Pons (tissue), 1 donor: ENCODE measurements at regions not wholly inside any gene's neighbourhood (a gene's known extent, or its start where the extent isn't known, plus 50 kb on each side); places are given as distances from the start of the nearest gene placed in this dataset.

Source experiments
- DNase-seq: peaks from one replicate; pipeline ENCODE4 v3.0.0-alpha.2; 2016; ENCODE audit warnings: low spot score

DNA sequence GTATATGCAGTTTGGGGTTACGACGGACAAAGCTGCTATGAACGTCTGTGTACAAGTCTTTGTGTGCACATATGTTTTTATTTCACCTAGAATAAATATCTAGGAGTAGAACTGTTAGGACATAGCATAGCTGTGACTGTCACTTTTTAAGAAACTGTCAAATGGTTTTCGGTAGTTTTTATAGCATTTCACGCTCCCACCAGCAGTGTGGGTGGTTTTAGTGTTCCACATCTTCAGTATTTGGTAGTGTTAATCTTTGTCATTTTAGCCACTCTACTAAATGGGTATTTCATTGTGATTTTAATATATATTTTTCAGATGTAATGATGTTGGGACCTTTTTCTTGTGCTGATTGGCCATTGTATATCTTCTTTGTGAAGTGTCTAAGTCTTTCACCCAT lies 109.1 kb upstream of the BCAT1 start:
- DNase-seq, result no peak

DNA sequence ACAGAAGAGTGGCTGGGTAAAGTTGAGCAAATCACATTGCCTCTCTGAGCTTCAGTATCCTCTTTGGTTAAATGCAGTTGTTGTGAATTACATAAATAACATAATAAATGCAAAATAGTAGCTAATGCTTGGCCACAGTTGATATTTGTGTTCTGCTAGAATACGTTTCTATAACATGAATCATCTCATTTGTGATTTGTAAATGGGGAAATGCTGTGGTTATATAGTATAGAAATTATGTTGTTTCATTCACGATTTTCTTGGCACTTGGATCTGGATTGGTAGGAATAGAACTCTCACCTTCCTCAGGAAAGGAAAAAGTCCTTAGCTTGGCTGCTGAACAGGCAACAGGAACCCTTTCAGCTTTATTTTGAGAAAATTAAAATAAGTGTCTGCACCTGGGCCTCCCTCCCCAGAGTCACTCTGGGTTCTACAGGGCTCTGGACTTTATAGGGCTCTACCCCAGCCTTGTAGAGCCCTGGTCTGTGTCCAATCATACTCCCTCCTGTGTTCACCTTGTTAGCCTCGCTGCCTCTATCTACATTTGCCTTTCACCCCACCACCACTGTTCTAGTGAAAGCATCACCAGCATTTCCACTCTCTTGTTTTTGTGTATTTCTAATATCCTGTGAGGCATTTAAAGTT lies 107.7 kb upstream of the BCAT1 start:
- no peak for DNase-seq

DNA sequence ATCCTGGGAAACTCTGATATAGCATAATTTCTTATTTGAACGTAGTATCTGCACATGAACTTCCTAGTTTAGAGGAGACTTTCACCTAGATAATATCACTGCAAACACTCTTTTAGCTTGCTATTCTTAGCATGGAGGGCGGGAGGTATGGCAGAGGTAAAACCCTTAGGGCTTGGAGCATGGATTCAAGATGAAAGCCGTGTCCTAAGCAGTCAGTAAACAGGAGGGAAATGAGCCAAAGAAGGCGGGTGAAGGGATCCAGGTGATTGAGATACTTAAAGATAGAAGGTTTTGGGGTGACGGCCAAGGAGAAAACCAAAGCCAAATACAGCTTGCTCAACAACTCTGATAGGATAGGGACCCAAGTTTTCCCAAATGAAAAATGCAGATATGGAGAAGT lies 107.1 kb upstream of the BCAT1 start:
- peak; percentile 19 for DNase-seq

DNA sequence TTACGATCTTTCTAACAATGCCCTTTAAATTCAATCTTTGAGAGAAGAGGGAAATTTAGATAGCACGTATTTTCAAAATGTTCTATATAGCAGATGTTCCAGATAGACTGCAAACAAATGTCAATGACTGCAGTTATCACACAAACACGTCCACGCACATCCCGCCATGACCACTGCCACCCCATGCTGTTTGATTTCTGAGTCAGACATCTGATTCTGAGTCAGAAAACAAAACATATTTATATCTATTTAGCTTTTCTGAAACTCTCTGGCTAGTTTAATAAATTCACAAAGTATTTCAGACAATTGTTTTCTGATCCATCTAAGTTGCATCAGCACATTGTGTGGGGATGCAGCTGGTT lies 105.9 kb upstream of the BCAT1 start:
- no peak for DNase-seq

DNA sequence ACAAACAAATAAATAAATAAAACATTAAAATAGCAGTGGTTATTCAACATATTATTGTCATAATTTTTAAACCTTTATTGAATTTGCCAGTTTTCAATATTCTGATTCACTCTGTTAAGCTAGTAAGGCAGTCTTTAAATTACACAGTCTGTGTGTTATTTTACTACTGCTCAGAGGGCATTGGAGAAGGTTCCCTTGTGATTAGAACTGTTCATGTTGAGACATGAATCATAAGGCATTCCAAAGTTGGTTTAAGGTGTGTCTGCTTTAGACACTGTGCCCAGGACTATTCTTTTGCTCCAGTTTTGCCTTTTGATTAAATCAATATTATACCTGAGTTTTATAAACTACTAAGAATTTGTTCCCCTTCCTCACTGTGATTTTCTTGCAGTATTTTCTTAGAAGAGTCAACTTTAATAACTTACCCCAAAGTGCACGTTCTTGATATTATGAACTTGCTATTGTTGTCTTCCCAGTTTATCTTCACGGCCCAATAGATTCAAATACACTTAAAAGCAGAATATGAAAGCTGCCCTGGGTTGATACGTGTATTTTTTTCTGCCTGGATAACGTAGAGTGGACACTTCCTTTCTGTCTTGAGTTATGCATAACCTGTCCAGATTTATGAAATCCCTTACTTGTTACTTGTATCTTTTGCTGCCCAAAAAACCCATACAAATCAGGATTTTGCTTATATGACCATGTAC lies 105.3 kb upstream of the BCAT1 start:
- DNase-seq, result peak; percentile 21

DNA sequence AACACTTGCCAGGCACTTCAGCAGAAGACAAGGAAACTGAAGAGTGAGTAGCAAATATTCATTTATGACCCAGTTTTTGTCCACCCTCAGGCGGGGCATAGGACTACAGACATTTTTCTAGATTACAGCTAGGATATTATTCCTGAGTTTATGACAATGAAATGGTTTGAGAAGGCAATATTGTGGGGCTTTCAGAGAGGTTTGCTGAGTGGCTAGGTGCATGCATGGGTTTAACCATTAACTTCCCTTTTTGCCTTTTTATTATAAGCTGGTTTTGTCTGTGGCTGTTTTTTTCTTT lies 104.0 kb upstream of the BCAT1 start:
- no peak for DNase-seq

DNA sequence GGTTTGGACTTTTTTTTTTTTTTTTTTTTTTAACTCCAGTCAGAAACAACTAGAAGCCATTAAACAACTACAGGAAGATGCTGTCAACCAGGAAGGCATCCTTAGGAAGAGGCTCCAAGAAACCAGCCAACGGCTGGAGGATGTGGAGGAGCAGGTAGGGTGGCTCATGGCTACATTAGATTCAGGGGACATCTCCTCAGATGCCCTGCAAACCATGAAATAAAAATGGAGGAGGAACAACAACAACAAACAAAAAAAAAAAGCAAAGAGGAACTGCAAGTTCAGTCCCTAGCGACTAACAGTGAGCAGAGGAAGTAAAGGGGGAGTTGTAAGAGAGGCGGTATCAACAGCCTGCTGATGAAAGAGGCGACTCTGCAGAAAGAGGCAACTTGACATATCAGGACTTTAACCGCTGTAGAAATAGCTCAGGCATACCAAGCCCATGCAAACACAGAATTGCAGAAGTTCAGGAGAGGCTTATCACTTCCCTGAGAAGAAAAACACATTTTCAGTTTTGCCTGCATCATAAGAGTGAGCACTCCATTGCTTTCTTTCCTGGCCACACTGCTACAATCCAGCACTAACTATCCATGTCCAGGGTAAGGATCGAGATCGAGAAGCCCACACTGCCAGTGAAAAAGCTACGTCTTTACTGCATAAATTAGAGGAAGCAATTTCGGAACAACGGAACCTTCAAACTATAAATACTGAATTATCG lies 103.5 kb upstream of the BCAT1 start:
- DNase-seq, result peak; percentile 87

DNA sequence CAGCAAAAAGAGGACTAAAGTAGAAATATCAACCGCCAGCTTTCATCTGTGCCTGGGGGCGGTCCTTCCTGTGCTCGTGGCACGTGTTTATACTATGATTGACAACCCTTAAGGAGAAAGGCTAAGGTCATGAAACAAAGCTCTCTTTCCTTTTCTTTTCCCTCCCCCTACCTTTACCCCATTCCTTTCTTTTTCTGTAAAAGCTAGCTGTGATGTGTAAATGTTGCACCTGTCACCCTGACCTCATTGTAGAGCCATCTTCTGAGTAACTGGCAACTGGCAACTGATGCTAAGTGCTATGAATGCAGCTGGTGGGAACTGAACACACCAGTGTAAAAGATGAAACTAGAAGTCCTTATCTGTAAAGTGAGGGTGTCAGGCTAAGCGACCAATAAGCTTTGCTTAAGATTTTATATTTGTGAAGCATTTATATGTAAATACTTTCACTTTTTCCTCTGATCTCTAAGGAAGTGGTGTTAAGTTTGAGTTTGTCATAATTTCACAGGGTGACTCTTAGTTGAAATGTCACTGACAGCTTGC lies 102.8 kb upstream of the BCAT1 start:
- peak; percentile 22 for DNase-seq

DNA sequence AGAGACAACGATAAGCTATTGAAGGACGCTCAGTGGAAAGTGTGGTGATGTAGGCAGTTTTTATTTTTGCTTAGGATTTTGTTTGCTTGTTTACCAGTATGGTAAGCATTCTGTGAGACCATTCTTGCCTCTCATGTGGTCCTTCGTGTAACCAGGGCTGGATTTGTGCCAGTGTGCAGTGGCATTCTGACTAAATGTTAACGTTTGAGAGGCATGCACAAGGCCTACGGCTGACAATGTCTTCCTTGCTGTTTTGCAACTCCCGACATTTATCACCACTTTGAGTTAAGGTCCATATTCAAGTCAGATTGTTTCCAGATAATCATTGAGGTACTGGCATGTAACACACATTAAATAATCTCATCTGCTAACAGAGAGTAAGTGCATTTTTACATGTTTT lies 102.3 kb upstream of the BCAT1 start:
- no peak for DNase-seq

DNA sequence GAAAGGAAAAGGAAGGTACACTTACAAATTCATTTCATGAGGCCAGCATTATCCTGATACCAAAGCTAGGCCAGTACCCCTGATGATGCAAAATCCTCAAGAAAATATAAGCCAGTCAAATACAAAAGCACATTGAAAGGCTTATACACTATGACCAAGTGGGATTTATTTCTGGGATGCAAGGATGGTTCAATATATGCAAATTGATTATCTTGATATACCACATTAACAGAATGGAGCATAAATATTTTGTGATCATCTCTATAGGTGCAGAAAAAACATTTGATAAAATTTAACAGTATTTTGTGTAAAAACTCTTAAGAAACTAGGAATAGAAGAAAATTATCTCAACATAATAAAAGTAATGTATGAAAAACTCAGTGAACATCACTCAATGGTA lies 97.0 kb upstream of the BCAT1 start:
- no peak for DNase-seq

DNA sequence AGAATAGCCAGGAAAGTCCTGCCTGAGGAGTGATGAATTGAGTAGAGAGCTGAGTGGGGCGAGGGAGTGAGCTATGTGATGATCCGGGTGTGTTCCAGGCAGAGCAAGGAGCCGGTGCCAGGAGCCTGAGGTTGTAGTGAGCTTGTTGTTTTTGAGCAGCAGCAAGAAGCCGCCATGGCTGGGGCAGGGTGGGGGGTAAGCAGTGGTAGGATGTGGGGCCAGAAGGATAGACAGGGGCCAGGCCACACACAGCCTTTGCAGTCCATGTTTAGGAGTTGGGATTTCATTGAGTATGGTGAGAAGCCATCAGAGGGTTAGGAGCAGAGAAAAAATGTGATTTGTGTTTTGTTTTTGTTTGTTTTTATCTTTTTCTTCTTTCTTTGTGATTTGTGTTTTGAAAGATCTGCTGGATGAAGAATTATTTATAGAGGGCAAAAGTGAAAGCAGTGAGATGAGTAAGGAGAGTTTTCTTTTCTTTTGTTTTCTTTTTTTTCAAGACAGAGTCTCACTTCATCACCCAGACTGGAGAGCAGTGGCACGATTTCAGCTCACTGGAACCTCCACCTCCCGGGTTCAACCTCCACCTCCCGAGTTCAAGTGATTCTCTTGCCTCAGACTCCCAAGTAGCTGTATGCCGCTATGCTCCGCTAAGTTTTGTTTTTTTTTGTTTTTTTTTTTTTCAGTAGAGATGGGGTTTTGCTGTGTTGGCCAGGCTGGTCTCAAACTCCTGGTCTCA lies 92.3 kb upstream of the BCAT1 start:
- no peak for DNase-seq

DNA sequence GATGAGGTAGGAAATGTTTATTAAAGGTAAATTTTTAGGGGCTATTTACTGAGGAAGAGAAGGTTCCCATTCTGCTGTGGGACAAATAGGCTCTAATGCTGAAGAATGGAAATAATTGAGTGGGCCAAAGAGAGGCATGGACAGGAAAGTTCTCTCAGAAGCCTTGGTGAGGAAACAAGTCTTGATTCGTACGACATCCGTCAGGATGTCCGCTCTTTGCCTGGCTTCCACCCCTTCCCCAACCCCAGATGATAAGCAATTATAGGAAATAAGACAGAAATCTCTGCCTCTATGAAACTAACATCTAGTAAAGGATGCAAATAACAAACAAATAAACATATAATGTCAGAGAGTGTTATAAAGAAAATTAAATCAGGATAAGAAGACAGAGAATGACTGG lies 91.7 kb upstream of the BCAT1 start:
- DNase-seq, result no peak

DNA sequence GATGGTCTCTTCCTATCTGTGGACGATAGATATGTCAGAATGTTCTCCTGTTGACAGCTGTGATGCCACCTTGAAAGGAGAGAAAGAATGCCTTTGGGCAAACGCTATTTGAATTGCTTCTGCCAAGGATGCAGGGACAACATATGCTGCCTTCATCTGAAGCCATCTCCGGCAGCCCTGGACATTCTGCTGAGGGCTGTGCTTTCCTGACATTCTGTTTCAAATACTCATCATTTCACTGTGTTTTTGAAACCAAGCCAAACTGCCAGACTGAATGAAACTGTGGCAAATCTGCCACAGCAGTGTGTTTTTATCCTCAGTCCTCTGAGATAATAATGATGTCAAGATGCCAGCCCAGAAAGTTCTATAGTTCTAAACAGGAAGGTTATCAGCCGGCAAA lies 85.8 kb upstream of the BCAT1 start:
- peak; percentile 25 for DNase-seq

DNA sequence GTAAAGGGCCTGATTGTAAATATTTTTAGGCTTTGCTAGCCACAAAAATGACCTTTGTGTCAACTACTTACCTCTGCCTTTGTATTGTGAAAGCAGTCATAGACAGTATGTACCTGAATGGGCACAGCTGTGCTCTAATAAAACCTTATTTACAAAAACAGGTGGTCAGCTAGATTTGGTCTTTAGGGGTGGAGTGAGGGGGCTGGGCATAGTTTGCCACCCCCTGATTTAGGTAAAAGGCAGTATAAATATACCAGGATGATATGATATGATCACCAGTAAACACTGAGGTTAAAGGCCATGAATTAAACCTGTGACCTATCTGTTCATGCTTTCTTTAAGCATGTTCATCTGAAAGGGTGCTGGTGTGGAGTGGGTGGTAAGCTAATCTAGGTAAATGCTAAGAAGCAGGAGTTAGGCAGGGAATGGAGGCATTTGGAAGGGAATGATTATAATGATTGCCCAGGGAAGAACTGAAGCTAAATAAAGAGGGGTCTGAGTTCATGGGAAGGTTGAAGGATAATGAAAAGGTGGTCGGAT lies 77.1 kb upstream of the BCAT1 start:
- no peak for DNase-seq

DNA sequence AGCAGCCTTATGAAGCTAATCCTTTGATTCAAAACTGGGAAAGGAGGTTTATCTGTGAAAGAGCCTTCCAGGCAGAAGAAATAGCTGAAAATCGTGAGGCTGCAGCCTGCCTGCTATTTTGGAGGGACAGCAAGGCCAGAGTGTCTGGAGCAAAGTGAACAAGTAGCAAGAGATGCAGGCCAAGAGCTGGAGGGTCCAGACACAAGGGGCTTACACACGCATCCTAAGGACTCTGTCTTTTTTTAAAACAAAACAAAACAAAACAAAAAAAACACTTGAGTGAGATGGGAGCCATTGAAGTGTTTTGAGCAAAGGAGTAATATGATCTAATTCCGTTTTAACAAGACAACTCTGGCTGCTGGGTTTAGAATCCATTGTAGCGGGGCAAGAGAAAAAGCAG lies 76.4 kb upstream of the BCAT1 start:
- no peak for DNase-seq

DNA sequence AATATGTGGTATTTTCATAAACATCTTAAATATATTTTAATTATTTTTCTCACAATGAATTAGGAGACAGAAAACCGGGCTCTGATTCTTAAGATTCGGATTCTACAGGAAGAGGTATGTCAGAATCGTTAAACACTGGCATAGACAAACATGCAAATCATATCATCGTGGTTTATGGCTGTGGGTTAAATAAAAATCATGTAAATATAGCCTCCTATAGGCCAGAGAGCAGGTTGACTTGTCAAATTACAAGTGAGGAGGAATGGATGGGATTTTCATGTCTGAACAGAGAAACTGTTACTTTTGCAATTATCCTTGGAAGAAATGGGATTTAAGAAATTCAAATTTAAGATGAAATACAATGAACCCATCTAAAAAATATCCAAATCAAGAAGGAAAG lies 74.9 kb upstream of the BCAT1 start:
- DNase-seq, result no peak

DNA sequence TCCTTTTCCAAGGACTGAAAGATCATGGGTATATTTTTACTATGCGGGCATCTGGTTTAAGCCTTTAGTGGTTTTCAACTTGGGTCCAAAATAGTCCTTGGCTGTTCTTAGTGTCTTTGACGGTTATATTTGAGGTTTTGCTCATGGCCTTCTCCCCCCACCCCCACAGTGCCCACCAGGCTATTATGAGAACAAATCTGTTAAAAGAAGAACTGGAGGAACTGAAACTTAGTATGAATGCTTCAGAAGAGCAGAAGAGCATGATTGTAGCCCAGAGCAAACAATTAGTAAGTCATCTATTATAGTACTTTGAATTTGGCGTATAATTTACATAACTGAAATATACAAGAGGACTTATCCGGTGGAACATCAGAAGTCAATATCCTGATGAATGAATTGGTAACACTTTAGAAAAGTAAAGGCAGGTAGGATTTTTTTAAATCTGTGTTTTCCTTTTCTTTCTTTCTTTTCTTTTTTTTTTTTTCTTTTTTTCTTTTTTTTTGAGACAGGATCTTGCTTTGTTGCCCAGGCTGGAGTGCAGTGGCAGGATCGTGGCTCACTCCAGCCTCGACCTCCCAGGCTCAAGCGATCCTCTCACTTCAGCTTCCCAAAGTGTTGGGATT lies 71.8 kb upstream of the BCAT1 start:
- peak; percentile 22 for DNase-seq

DNA sequence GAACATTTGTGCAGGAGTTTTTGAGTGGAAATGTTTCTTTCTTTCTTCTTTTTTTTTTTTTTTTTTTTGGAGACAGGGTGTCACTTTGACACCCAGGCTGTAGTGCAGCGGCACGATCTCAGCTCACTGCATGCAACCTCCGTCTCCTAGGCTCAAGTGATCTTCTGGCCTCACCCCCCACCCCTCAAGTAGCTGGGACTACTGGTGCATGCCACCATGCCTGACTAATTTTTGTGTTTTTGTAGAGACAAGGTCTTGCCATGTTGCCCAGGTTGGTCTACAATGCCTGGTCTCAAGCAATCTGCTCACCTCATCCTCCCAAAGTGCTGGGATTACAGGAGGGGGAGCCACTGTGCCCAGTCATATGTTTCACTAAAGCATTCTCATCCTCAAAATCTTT lies 69.2 kb upstream of the BCAT1 start:
- no peak for DNase-seq

DNA sequence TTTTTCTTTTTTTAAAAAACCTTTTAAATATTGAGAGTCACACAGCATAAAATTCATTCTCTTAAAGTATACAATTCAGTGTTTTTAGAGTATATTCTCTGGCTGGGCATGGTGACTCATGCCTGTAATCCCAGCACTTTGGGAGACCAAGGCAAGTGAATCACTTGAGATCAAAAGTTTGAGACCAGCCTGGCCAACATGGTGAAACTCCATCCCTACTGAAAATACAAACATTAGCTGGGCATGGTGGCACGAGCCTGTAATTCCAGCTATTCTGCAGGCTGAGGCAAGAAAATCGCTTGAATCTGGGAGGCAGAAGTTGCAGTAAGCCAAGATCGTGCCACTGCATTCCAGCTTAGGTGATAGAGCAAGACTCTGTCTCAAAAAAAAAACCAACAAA lies 68.4 kb upstream of the BCAT1 start:
- no peak for DNase-seq

DNA sequence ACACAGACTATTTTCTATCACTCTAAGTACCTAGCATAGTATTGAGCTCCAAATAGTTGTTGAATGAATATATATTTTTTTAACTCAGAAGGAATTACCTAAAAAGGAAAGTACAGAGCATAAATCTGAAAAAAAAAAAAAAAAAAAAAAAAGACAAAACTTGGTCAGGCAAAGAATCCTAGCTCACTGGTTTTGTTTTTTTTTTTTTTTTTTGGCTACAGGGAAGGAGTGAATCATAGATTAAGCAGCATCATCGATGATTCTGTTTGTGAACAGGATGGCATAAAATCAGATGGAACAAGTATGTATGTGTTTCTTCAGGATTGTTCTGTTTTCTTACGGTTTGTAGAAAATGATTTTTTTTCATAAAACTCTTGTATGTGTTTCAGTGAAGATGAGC lies 66.1 kb upstream of the BCAT1 start:
- no peak for DNase-seq

DNA sequence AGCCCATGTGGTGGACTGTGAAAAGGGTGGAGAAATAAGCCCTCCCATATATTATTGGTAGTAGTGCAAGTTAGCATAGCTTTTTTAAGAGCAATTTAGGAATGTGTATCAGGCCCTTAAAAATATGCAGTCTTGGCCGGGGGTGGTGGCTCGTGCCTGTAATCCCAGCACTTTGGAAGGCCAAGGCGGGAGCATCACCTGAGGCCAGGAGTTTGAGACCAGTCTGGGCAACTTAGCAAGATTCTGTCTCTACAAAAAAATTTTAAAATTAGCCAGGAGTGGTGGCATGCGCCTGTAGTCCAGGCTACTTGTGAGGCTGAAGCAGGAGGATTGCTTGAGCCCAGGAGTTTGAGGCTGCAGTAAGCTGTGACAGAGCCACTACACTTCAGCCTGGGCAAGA lies 64.2 kb upstream of the BCAT1 start:
- no peak for DNase-seq

DNA sequence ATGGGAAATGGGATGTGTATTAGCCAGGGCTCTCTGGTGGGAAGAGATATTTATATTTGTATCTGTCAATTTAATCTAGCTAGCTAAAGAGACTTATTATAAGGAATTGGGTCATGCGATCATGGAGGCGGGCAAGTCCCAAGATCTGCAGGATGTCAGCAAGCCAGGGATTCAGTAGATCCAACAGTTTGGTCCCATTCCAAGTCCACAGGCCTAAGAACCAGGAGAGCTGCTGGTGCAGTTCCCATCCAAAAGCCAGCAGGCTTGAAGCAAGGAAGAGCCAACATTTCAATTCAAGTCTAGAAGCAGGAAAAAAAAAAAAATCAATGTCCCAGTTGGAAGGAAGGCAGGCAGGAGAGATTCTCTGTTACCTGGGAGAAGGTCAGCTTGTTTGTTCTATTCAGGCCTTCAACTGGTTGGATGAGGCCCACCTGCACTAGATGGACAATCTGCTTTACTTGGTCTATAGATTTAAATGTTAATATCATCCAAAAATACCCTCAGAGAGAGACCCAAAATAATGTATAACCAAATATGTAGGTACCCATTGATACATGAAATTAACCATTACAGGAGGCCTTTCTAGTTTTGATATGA lies 60.7 kb upstream of the BCAT1 start:
- peak; percentile 23 for DNase-seq
